Stimulated activated CD8-positive, alpha-beta memory T cell treated with anti-CD3 and anti-CD28 coated beads, Interleukin-12 subunit alpha, Interleukin-12 subunit beta, amount 100 ng/mL, for 24 hours (primary cell): ENCODE measurements at regions not wholly inside any gene's neighbourhood (a gene's known extent, or its start where the extent isn't known, plus 50 kb on each side); places are given as distances from the start of the nearest gene placed in this dataset.
"Not testable (repeated sequence)": the region's sequence is repeated elsewhere in the genome, so short reads cannot be mapped to it uniquely, and the experiment has no call there.

Experiments used
- DNase-seq: peaks from one replicate; pipeline ENCODE4 v3.0.0-alpha.2; 2020; ENCODE audit errors: extremely low read depth

GRCh38 chr22:25417826-25418225 is 146.6 kb upstream of the GRK3 start:
- DNase-seq = not testable (repeated sequence)

- DNase-seq = no peak
Observed at GRCh38 chr22:25419247-25420113, 145.0 kb upstream of the GRK3 start.

GRCh38 chr22:25420114-25420441 is 144.4 kb upstream of the GRK3 start:
- not testable (repeated sequence) for DNase-seq

GRCh38 chr22:25420471-25420924 is 144.0 kb upstream of the GRK3 start:
- DNase-seq = no peak

GRCh38 chr22:25420925-25421904 is 143.3 kb upstream of the GRK3 start:
- no peak for DNase-seq

- DNase-seq = not testable (repeated sequence)
Observed at GRCh38 chr22:25426530-25427308, 137.8 kb upstream of the GRK3 start.

- DNase-seq = not testable (repeated sequence)
Observed at GRCh38 chr22:25431637-25432342, 132.7 kb upstream of the GRK3 start.

GRCh38 chr22:25433381-25433970 is 131.0 kb upstream of the GRK3 start:
- not testable (repeated sequence) for DNase-seq

GRCh38 chr22:25437414-25438160 is 126.9 kb upstream of the GRK3 start:
- DNase-seq = no peak

GRCh38 chr22:25447067-25447685 is 117.3 kb upstream of the GRK3 start:
- no peak for DNase-seq

GRCh38 chr22:25447686-25448434 is 116.6 kb upstream of the GRK3 start:
- peak; percentile 69 for DNase-seq

- no peak for DNase-seq
Observed at GRCh38 chr22:25448435-25449051, 115.9 kb upstream of the GRK3 start.

- DNase-seq = no peak
Observed at GRCh38 chr22:25449781-25450317, 114.6 kb upstream of the GRK3 start.

- DNase-seq = no peak
Observed at GRCh38 chr22:25451480-25452114, 112.9 kb upstream of the GRK3 start.

GRCh38 chr22:25452116-25452700 is 112.3 kb upstream of the GRK3 start:
- no peak for DNase-seq

- no peak for DNase-seq
Observed at GRCh38 chr22:25453058-25453457, 111.4 kb upstream of the GRK3 start.

- no peak for DNase-seq
Observed at GRCh38 chr22:25453557-25453956, 110.9 kb upstream of the GRK3 start.
